Endothelial cell of umbilical vein (primary cell): ENCODE measurements at regions not wholly inside any gene's neighbourhood (a gene's known extent, or its start where the extent isn't known, plus 50 kb on each side); places are given as distances from the start of the nearest gene placed in this dataset.

Experiments
- BruUV-seq: library from RNA; stranded (reverse); fragments of 400-500 nt; replicated peaks from 2 replicates; lab custom pipeline; 2021; lab: Mats Ljungman, UMichigan
- CTCF ChIA-PET: fragments of 300-600, 350-600 bp; sonication (Branson Sonifier 250); formaldehyde crosslinking; loops from one replicate; lab custom pipeline; 2021; ENCODE audit warnings: antibody characterized with exemption, inconsistent platforms; lab: Charles Lee
- POLR2A ChIA-PET: fragments of 300-600, 350-600 bp; sonication (Branson Sonifier 250); formaldehyde crosslinking; loops from one replicate; lab custom pipeline; 2021; ENCODE audit warnings: antibody characterized with exemption, inconsistent platforms; lab: Charles Lee
- DNase-seq: peaks from one replicate; pipeline ENCODE4 v3.0.0-alpha.2; 2011; ENCODE audit warnings: low read depth, low spot score
- FAIRE-seq: peaks from 2 replicates; lab custom pipeline; 2011; peaks lifted over from hg19 to GRCh38; lab: Jason Lieb, UNC
- H2AFZ ChIP-seq: 2 replicates; pipeline ENCODE4 v1.6.0; 2012; ENCODE audit warnings: low read depth, low read length, control low read depth, inconsistent platforms
- H3K27ac ChIP-seq: 2 replicates; pipeline ENCODE4 v1.5.1; 2011; ENCODE audit warnings: low read depth, mild to moderate bottlenecking, control low read depth, low read length, moderate library complexity; ENCODE audit not compliant: insufficient read depth
- H3K27me3 ChIP-seq, 2 experiments: 2 replicates each; pipeline versions ENCODE4 v1.6.0 to v1.6.1; 2011; ENCODE audit warnings: low read length in 2 of 2, mixed read lengths in 1 of 2; ENCODE audit not compliant: control insufficient read depth in 2 of 2, insufficient read depth in 2 of 2
- H3K36me3 ChIP-seq, 2 experiments: 2 replicates in 1 of 2; 3 replicates in 1 of 2; pipeline ENCODE4 v1.5.1; 2011; ENCODE audit warnings: low read length in 2 of 2, mild to moderate bottlenecking in 1 of 2, moderate library complexity in 1 of 2; ENCODE audit not compliant: control insufficient read depth in 2 of 2, insufficient read depth in 2 of 2; ENCODE audit errors: extremely low read depth in 1 of 2
- H3K4me1 ChIP-seq: 3 replicates; pipeline ENCODE4 v1.5.1; 2011; ENCODE audit warnings: mild to moderate bottlenecking, low read length; ENCODE audit not compliant: control insufficient read depth, insufficient read depth; ENCODE audit errors: extremely low read depth
- H3K4me2 ChIP-seq: 2 replicates; pipeline ENCODE4 v1.6.1; 2011; ENCODE audit warnings: low read length, control low read depth, mixed read lengths; ENCODE audit not compliant: insufficient read depth
- H3K4me3 ChIP-seq, 3 experiments: fragments of 200-600 bp in 1 of 3; sonication (generic), shearing (Covaris generic) in 1 of 3; replicated peaks in 1 of 3; 2 replicates each; pipeline ENCODE4 v1.5.1; 2011 to 2016; ENCODE audit warnings: control low read depth in 3 of 3, low read length in 3 of 3, mild to moderate bottlenecking in 2 of 3, inconsistent platforms in 1 of 3, low read depth in 1 of 3, moderate library complexity in 1 of 3; ENCODE audit not compliant: insufficient read depth in 1 of 3
- H3K79me2 ChIP-seq: 2 replicates; pipeline ENCODE4 v1.6.0; 2012; ENCODE audit warnings: low read length, inconsistent platforms; ENCODE audit not compliant: control insufficient read depth, insufficient read depth
- H3K9ac ChIP-seq: replicated peaks from 2 replicates; pipeline ENCODE3; 2011; ENCODE audit warnings: low read length, control low read depth; ENCODE audit not compliant: insufficient read depth; ENCODE audit errors: extremely low read depth
- H3K9me1 ChIP-seq: replicated peaks from 3 replicates; pipeline ENCODE4 v1.6.0; 2011; ENCODE audit warnings: mild to moderate bottlenecking, low read length; ENCODE audit not compliant: control insufficient read depth, insufficient read depth; ENCODE audit errors: extremely low read depth
- H3K9me3 ChIP-seq: replicated peaks from 2 replicates; pipeline ENCODE4 v1.5.1; 2012; ENCODE audit warnings: low read length, inconsistent platforms; ENCODE audit not compliant: control insufficient read depth, insufficient read depth
- H4K20me1 ChIP-seq: replicated peaks from 2 replicates; pipeline ENCODE3; 2011; ENCODE audit warnings: mild to moderate bottlenecking, low read length; ENCODE audit not compliant: control insufficient read depth, insufficient read depth; ENCODE audit errors: extremely low read depth
- CTCF ChIP-seq, 2 donors: IDR thresholded peaks; 1 replicate in 1 of 2; 2 replicates in 1 of 2; pipeline ENCODE4 v1.5.1; 2011; ENCODE audit warnings: low read length in 2 of 2, mild to moderate bottlenecking in 2 of 2, moderate library complexity in 2 of 2, control low read depth in 1 of 2, inconsistent platforms in 1 of 2, low read depth in 1 of 2; ENCODE audit not compliant: insufficient read depth in 1 of 2; ENCODE audit errors: extremely low read depth in 1 of 2
- EZH2 ChIP-seq: IDR thresholded peaks from 2 replicates; pipeline ENCODE4 v1.6.1; 2012; ENCODE audit warnings: borderline replicate concordance, low read depth, mild to moderate bottlenecking, moderate library complexity, low read length, inconsistent platforms; ENCODE audit not compliant: severe bottlenecking
- FOS ChIP-seq: IDR thresholded peaks from 2 replicates; pipeline ENCODE4 v1.6.1; 2011; ENCODE audit warnings: mild to moderate bottlenecking, low read length, moderate library complexity, borderline replicate concordance; ENCODE audit not compliant: insufficient read depth
- GATA2 ChIP-seq: IDR thresholded peaks from 2 replicates; pipeline ENCODE4 v1.7.0; 2011; ENCODE audit warnings: low read depth, mild to moderate bottlenecking, moderate library complexity, mixed read lengths, low read length; ENCODE audit not compliant: insufficient read length, insufficient read depth
- JUN ChIP-seq: IDR thresholded peaks from 2 replicates; pipeline ENCODE4 v1.6.1; 2011; ENCODE audit warnings: borderline replicate concordance, low read depth; ENCODE audit not compliant: insufficient read length, insufficient read depth
- MAX ChIP-seq: IDR thresholded peaks from 2 replicates; pipeline ENCODE4 v1.6.1; 2011; ENCODE audit not compliant: insufficient read depth, insufficient read length
- MYC ChIP-seq: IDR thresholded peaks from one replicate; pipeline ENCODE4 v1.6.1; 2011; ENCODE audit warnings: mild to moderate bottlenecking, low read depth, low read length
- POLR2A ChIP-seq: IDR thresholded peaks from 2 replicates; pipeline ENCODE4 v1.6.1; 2012; ENCODE audit warnings: low read depth, mild to moderate bottlenecking, control low read depth, low read length
- POLR2AphosphoS5 ChIP-seq: IDR thresholded peaks from 2 replicates; pipeline ENCODE4 v1.6.1; 2012; ENCODE audit warnings: low read depth, mild to moderate bottlenecking, control low read depth, low read length, moderate library complexity; ENCODE audit not compliant: insufficient read depth
- dilution Hi-C: fragments of 300-500 bp; cut with MboI; formaldehyde crosslinking; loops from one replicate; pipeline ENCODE4 v1.15.0; 2019; ENCODE audit warnings: low sequenced_read_pairs; ENCODE audit not compliant: extremely low pct_ligation_motif_present
- intact Hi-C: fragments of 100-400 bp; cut with micrococcal nuclease; formaldehyde crosslinking; loops from one replicate; pipeline ENCODE4 v1.10.0; 2022

- Histone ChIP-seq H2AFZ (no peak overlapping the region), H3K4me3 (no peak overlapping the region), H3K27ac (no peak overlapping the region), H3K27me3 (no peaks in the 10 kb centered on the region), H3K36me3 (no peaks in the 10 kb centered on the region), H4K20me1 (no peaks in the 10 kb centered on the region), H3K79me2 (no peaks in the 10 kb centered on the region), H3K9ac (no peak overlapping the region), H3K9me3 (no peaks in the 10 kb centered on the region), H3K4me2 (no peak overlapping the region), H3K9me1 (no peaks in the 10 kb centered on the region), H3K4me1 (no peaks in the 10 kb centered on the region)
- DNase-seq, result no peak
- no TSS peak for BruUV-seq
- dilution Hi-C loops (no loop called here), intact Hi-C loops (no loop called here)
- FAIRE-seq, result no peak
- no peak for TF ChIP-seq EZH2
- no peak for TF ChIP-seq POLR2A
- TF ChIP-seq FOS, result no peak
- no peak for TF ChIP-seq JUN
- no peak for TF ChIP-seq MYC
- no peak for TF ChIP-seq CTCF (IDR thresholded peaks at IDR 0.05; ENCODE audit: extremely low read depth in 1 of 2, insufficient read depth in 1 of 2, low read depth in 1 of 2, low read length in 2 of 2)
- TF ChIP-seq MAX, result no peak
- no peak for TF ChIP-seq POLR2AphosphoS5
- TF ChIP-seq GATA2, result no peak
- ChIA-PET CTCF (no interaction called here), POLR2A (no interaction called here)
Observed at GRCh38 chr11:134942681-134943080, 530.6 kb upstream of the B3GAT1 start.
